ENCODE measurements at regions not wholly inside any gene's neighbourhood (a gene's known extent, or its start where the extent isn't known, plus 50 kb on each side); places are given as distances from the start of the nearest gene placed in this dataset.

DNA sequence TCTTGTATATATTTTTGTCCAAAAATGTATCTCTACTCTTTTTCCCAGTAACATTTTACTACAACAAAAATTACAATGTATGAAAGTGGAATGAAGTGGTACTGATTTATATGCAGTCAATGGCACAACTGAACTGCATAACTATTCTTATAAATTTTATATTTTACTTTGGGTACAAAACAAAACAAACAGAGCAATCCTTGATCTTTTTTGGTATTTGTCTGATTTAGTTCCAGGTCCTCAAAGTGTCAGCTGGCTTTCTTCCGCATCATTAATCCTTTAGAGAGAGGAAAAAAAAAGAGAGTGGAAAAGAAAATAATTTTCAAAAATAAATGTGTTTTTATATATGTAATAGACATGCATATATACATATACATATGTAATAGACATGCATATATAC lies 252.4 kb upstream of the SLIT2 start:
- in situ Hi-C loops (cut with HindIII; ENCODE audit: extremely low pct_ligation_motif_present, low pct_unique_long_range_greater_than_20kb): no loop called here
- ChIA-PET POLR2A (no interaction called here), CTCF (ENCODE audit: low intra/inter-chr PET ratio, low total read pairs) (no interaction called here)

DNA sequence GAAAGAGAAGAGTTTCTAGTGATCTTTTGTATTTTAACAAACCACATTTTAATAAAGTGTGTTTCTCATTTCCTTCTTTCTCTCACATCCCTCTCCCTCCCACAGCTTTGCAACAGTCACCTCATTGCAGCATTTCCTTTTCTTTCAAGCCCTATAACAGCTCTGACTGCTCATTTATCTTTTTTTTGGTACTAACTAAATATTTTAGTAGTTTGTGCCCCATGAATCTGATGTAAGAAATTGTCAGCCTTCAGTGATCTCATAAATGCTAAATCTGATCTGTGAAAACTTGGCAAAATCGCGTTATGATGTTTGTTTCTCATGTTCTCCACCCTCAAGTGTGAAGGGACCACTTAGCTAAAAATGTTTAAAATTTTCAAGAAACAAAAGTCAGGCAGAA lies 258.5 kb upstream of the SLIT2 start:
- ChIA-PET POLR2A (no interaction called here), CTCF (ENCODE audit: low intra/inter-chr PET ratio, low total read pairs) (no interaction called here)
- H3K27ac ChIP-seq (ENCODE audit: extremely low read length, insufficient read depth, low read length): no peak overlapping the region
- no peaks in the 10 kb centered on the region for H3K36me3 ChIP-seq (replicated peaks in 1 of 2; ENCODE audit: control insufficient read depth in 1 of 2, insufficient read depth in 2 of 2, low read length in 2 of 2)
- no peaks in the 10 kb centered on the region for H4K20me1 ChIP-seq (ENCODE audit: insufficient read depth, low read length)
- no peak overlapping the region for H3K4me2 ChIP-seq (ENCODE audit: low read depth, low read length)
- in situ Hi-C loops (cut with HindIII; ENCODE audit: extremely low pct_ligation_motif_present, low pct_unique_long_range_greater_than_20kb) (no loop called here), intact Hi-C loops (cut with micrococcal nuclease; ENCODE audit: unreplicated experiment) (no loop called here)
- H3K9me3 ChIP-seq (ENCODE audit: low read length): peaks cover 69% of the 10 kb centered on the region
- no TSS peak for BruUV-seq (replicated peaks)
- H3K9ac ChIP-seq (ENCODE audit: insufficient read depth, low read depth, low read length): no peak overlapping the region
- no peaks in the 10 kb centered on the region for H3K4me1 ChIP-seq (ENCODE audit: insufficient read depth, low read length)
- ATAC-seq: no peak
- H3K27me3 ChIP-seq (ENCODE audit: control insufficient read depth in 1 of 2, insufficient read depth in 2 of 2, low read length in 2 of 2): no peaks in the 10 kb centered on the region
- TF ChIP-seq, protein P1, sequence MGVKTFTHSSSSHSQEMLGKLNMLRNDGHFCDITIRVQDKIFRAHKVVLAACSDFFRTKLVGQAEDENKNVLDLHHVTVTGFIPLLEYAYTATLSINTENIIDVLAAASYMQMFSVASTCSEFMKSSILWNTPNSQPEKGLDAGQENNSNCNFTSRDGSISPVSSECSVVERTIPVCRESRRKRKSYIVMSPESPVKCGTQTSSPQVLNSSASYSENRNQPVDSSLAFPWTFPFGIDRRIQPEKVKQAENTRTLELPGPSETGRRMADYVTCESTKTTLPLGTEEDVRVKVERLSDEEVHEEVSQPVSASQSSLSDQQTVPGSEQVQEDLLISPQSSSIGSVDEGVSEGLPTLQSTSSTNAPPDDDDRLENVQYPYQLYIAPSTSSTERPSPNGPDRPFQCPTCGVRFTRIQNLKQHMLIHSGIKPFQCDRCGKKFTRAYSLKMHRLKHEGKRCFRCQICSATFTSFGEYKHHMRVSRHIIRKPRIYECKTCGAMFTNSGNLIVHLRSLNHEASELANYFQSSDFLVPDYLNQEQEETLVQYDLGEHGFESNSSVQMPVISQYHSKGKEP (CRISPR knock-in tag; IDR thresholded peaks at IDR 0.05): no peak
- no peak for DNase-seq (ENCODE audit: low spot score)
- no peaks in the 10 kb centered on the region for H3K79me2 ChIP-seq (ENCODE audit: insufficient read depth, low read length)
- 2% methylated on average over 2 of the region's 2 CpGs for WGBS (ENCODE audit: low lambda C conversion rate)
- no peak for FAIRE-seq
- no peak overlapping the region for H2AFZ ChIP-seq (ENCODE audit: low read length)
- H3K4me3 ChIP-seq (replicated peaks in 1 of 3; ENCODE audit: insufficient read depth in 1 of 3, low read depth in 2 of 3, low read length in 3 of 3): no peak overlapping the region

More for the DNA sequence above, 252.4 kb upstream of the SLIT2 start:
- H3K4me1 ChIP-seq (ENCODE audit: insufficient read depth, low read length): no peaks in the 10 kb centered on the region
- intact Hi-C loops (cut with micrococcal nuclease; ENCODE audit: unreplicated experiment): no loop called here
- DNase-seq (ENCODE audit: low spot score) (no peak), FAIRE-seq (no peak), ATAC-seq (no peak)
- no peak overlapping the region for H3K4me3 ChIP-seq (replicated peaks in 1 of 3; ENCODE audit: insufficient read depth in 1 of 3, low read depth in 2 of 3, low read length in 3 of 3)
- H3K36me3 ChIP-seq (replicated peaks in 1 of 2; ENCODE audit: control insufficient read depth in 1 of 2, insufficient read depth in 2 of 2, low read length in 2 of 2): no peaks in the 10 kb centered on the region
- no peak overlapping the region for H3K9ac ChIP-seq (ENCODE audit: insufficient read depth, low read depth, low read length)
- H3K79me2 ChIP-seq (ENCODE audit: insufficient read depth, low read length): no peaks in the 10 kb centered on the region
- H2AFZ ChIP-seq (ENCODE audit: low read length): no peak overlapping the region
- TF ChIP-seq, protein P2, sequence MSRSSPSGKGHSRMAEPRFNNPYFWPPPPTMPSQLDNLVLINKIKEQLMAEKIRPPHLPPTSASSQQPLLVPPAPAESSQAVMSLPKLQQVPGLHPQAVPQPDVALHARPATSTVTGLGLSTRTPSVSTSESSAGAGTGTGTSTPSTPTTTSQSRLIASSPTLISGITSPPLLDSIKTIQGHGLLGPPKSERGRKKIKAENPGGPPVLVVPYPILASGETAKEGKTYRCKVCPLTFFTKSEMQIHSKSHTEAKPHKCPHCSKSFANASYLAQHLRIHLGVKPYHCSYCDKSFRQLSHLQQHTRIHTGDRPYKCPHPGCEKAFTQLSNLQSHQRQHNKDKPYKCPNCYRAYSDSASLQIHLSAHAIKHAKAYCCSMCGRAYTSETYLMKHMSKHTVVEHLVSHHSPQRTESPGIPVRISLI (CRISPR knock-in tag; IDR thresholded peaks at IDR 0.05; ENCODE audit: borderline replicate concordance): no peak
- no TSS peak for BruUV-seq (replicated peaks)
- H3K27me3 ChIP-seq (ENCODE audit: control insufficient read depth in 1 of 2, insufficient read depth in 2 of 2, low read length in 2 of 2): no peaks in the 10 kb centered on the region
- no peak overlapping the region for H3K4me2 ChIP-seq (ENCODE audit: low read depth, low read length)
- no peak overlapping the region for H3K27ac ChIP-seq (ENCODE audit: extremely low read length, insufficient read depth, low read length)
- 2% methylated on average over 1 of the region's 1 CpG for WGBS (ENCODE audit: low lambda C conversion rate)
- peaks cover 60% of the 10 kb centered on the region for H3K9me3 ChIP-seq (ENCODE audit: low read length)
- no peaks in the 10 kb centered on the region for H4K20me1 ChIP-seq (ENCODE audit: insufficient read depth, low read length)

Measured in HepG2 (cell line).